B cell (primary cell): ENCODE measurements at regions not wholly inside any gene's neighbourhood (a gene's known extent, or its start where the extent isn't known, plus 50 kb on each side); places are given as distances from the start of the nearest gene placed in this dataset.

Source experiments
- EZH2 ChIP-seq: IDR thresholded peaks from 2 replicates; pipeline ENCODE4 v1.6.1; 2012; ENCODE audit warnings: borderline replicate concordance, low read depth, mild to moderate bottlenecking, moderate library complexity, low read length; ENCODE audit not compliant: insufficient read depth, poor library complexity, severe bottlenecking
- TF ChIP-seq, protein P1 (sequence below): fragments of 200-600 bp; IDR thresholded peaks from one replicate; pipeline ENCODE4 v1.8.0; 2022; ENCODE audit warnings: antibody characterized with exemption, mild to moderate bottlenecking

DNA sequence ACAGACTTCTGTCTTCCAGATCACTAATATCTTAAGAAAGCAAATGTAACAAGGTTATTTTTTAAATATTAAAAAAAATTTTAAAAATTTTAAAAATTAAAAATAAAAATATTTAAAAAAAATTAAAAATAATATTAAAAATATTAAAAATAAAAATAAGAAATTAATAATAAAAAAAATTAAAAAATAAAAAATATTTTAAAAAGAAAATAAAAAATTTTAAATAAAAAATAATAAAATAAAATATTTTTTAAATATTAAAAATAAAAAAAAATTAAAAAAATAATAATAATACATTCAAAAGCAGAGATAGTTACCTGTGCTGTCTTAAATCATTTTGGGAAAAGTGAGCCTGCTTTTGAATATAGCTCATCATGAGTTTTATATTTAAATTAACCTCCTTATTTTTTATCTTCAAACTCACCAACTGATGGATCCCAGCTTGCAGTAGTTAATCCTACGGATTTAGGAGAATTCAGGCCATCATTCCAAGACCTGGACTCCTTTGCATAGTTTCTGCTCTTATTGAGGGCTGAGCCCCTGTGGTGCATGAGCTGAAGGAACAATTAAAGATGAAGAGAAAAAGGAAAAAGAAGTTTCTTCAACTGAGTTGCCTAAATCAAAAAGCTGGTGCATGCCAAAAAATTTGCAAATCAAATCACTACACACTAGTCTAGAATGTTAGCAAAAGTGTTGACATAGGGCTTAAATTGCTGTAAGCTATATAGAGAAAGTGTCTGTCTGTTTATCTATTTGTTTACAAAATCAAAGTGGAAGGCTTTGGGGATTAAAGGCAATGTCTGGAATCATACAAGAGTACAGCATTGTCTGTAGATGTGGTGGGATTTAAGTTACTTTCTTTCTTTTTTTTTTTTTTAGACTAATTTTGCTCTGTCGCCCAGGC lies 50.5 kb upstream of the ZNF438 start:
- TF ChIP-seq, protein P1, sequence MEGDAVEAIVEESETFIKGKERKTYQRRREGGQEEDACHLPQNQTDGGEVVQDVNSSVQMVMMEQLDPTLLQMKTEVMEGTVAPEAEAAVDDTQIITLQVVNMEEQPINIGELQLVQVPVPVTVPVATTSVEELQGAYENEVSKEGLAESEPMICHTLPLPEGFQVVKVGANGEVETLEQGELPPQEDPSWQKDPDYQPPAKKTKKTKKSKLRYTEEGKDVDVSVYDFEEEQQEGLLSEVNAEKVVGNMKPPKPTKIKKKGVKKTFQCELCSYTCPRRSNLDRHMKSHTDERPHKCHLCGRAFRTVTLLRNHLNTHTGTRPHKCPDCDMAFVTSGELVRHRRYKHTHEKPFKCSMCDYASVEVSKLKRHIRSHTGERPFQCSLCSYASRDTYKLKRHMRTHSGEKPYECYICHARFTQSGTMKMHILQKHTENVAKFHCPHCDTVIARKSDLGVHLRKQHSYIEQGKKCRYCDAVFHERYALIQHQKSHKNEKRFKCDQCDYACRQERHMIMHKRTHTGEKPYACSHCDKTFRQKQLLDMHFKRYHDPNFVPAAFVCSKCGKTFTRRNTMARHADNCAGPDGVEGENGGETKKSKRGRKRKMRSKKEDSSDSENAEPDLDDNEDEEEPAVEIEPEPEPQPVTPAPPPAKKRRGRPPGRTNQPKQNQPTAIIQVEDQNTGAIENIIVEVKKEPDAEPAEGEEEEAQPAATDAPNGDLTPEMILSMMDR, result no peak
- TF ChIP-seq EZH2, result no peak
